ENCODE measurements at regions not wholly inside any gene's neighbourhood (a gene's known extent, or its start where the extent isn't known, plus 50 kb on each side); places are given as distances from the start of the nearest gene placed in this dataset.

GRCh38 chr10:61063034-61063433 is 119.0 kb upstream of the RHOBTB1 start (continued):
- TF ChIP-seq ZNF609 (CRISPR knock-in tag; IDR thresholded peaks at IDR 0.05; ENCODE audit: borderline replicate concordance), result peak; percentile 93
- TF ChIP-seq SP140L (CRISPR knock-in tag; IDR thresholded peaks at IDR 0.05; ENCODE audit: borderline replicate concordance), result no peak
- TF ChIP-seq LCORL (IDR thresholded peaks at IDR 0.05), result peak; percentile 21; the same call in 1 of the 2 replicates
- peak; percentile 85 for TF ChIP-seq LCORL (CRISPR knock-in tag; IDR thresholded peaks at IDR 0.05)
- peak; percentile 51; the same call in 1 of the 2 replicates for TF ChIP-seq MAX (IDR thresholded peaks at IDR 0.05)
- TF ChIP-seq PATZ1 (CRISPR knock-in tag; IDR thresholded peaks at IDR 0.05), result peak; percentile 84
- no peak for TF ChIP-seq TOE1 (CRISPR knock-in tag; IDR thresholded peaks at IDR 0.05)
- TF ChIP-seq KIAA2018 (CRISPR knock-in tag; IDR thresholded peaks at IDR 0.05; ENCODE audit: borderline replicate concordance), result no peak
- no peak for TF ChIP-seq ZNF558 (CRISPR knock-in tag; IDR thresholded peaks at IDR 0.05; ENCODE audit: borderline replicate concordance)
- no peak for TF ChIP-seq MLXIP (CRISPR knock-in tag; IDR thresholded peaks at IDR 0.05; ENCODE audit: borderline replicate concordance)
- no peak for TF ChIP-seq CAMTA2 (CRISPR knock-in tag; IDR thresholded peaks at IDR 0.05; ENCODE audit: borderline replicate concordance)
